ENCODE measurements at regions not wholly inside any gene's neighbourhood (a gene's known extent, or its start where the extent isn't known, plus 50 kb on each side); places are given as distances from the start of the nearest gene placed in this dataset.

- Histone ChIP-seq H3K9ac (ENCODE audit: low read length) (no peak overlapping the region), H3K27me3 (ENCODE audit: insufficient read depth, low read length) (peaks cover 7% of the 10 kb centered on the region), H3K79me2 (ENCODE audit: insufficient read depth, low read length) (no peaks in the 10 kb centered on the region), H3K9me3 (ENCODE audit: control insufficient read depth in 1 of 2, insufficient read depth in 1 of 2, low read depth in 1 of 2, low read length in 2 of 2) (no peaks in the 10 kb centered on the region), H3K9me2 (ENCODE audit: insufficient read depth) (no peaks in the 10 kb centered on the region), H2AFZ (ENCODE audit: low read depth, low read length, poor library complexity, severe bottlenecking) (no peak overlapping the region), H3K4me3 (replicated peaks in 1 of 2; ENCODE audit: low read depth in 1 of 2, low read length in 2 of 2) (no peak overlapping the region), H4K20me1 (ENCODE audit: insufficient read depth) (no peaks in the 10 kb centered on the region), H3K4me2 (ENCODE audit: low read length) (no peak overlapping the region), H3K36me3 (ENCODE audit: control insufficient read depth in 1 of 2, insufficient read depth in 2 of 2, low read length in 2 of 2) (no peaks in the 10 kb centered on the region), H3K27ac (ENCODE audit: low read depth, low read length) (no peak overlapping the region), H3K4me1 (ENCODE audit: control insufficient read depth in 1 of 2, insufficient read depth in 2 of 2, low read length in 2 of 2) (no peaks in the 10 kb centered on the region)
- intact Hi-C loops (cut with micrococcal nuclease) = no loop called here
- RAD21 ChIA-PET (ENCODE audit: low non-redundant PET in 1 of 2, low total read pairs in 2 of 2, uncharacterized antibody in 2 of 2, unreplicated experiment in 2 of 2) = no interaction called here
- POLR2A ChIA-PET = no interaction called here
- CTCF ChIA-PET = no interaction called here
- DNase-seq (ENCODE audit: low read depth, low spot score) (no peak), ATAC-seq (no peak)
- no TSS peak for BruUV-seq (replicated peaks)
- no peak for TF ChIP-seq CEBPB (IDR thresholded peaks at IDR 0.05; ENCODE audit: low read depth)
- TF ChIP-seq ATF3 (IDR thresholded peaks at IDR 0.05) = no peak
- no peak for TF ChIP-seq ZFX (IDR thresholded peaks at IDR 0.05)
- no peak for TF ChIP-seq EGR1 (IDR thresholded peaks at IDR 0.05; ENCODE audit: low read depth)
- TF ChIP-seq ZBTB33 (IDR thresholded peaks at IDR 0.05; ENCODE audit: extremely low read depth, insufficient replicate concordance, low read length) = no peak
- TF ChIP-seq CBX3 (IDR thresholded peaks at IDR 0.05; ENCODE audit: low read depth) = no peak
- TF ChIP-seq SP1 (IDR thresholded peaks at IDR 0.05; ENCODE audit: low read depth) = no peak
- no peak for TF ChIP-seq FOSL1 (IDR thresholded peaks at IDR 0.05; ENCODE audit: low read depth)
- no peak for TF ChIP-seq EZH2 (IDR thresholded peaks at IDR 0.05)
- no peak for TF ChIP-seq MAX (IDR thresholded peaks at IDR 0.05)
- no peak for TF ChIP-seq JUND (IDR thresholded peaks at IDR 0.05)
- no peak for TF ChIP-seq REST (IDR thresholded peaks at IDR 0.05; ENCODE audit: low read depth)
- TF ChIP-seq EZH2phosphoT487 (IDR thresholded peaks at IDR 0.05; ENCODE audit: borderline replicate concordance) = no peak
- TF ChIP-seq SRF (IDR thresholded peaks at IDR 0.05; ENCODE audit: low read depth) = no peak
- TF ChIP-seq SIN3A (IDR thresholded peaks at IDR 0.05; ENCODE audit: low read depth) = no peak
- no peak for TF ChIP-seq YY1 (IDR thresholded peaks at IDR 0.05; ENCODE audit: extremely low read depth, insufficient replicate concordance, low read depth, low read length)
- TF ChIP-seq ZNF274 (IDR thresholded peaks at IDR 0.05; ENCODE audit: low read depth, low read length) = no peak
- no peak for TF ChIP-seq RAD21 (IDR thresholded peaks at IDR 0.05; ENCODE audit: low read depth)
- TF ChIP-seq POLR2AphosphoS5 (IDR thresholded peaks at IDR 0.05; ENCODE audit: low read depth, low read length) = no peak
- TF ChIP-seq ELF1 (IDR thresholded peaks at IDR 0.05; ENCODE audit: borderline replicate concordance, low read depth) = no peak
Measured at GRCh38 chr19:29404951-29405727, 120.7 kb upstream of the VSTM2B start.
